Nephron (organoid): ENCODE measurements at regions not wholly inside any gene's neighbourhood (a gene's known extent, or its start where the extent isn't known, plus 50 kb on each side); places are given as distances from the start of the nearest gene placed in this dataset.

Source experiments
- H3K27ac Mint-ChIP-seq, 3 experiments: 2 replicates each; pipeline ENCODE4 v1.8.0; 2020; ENCODE audit warnings: mixed read lengths in 3 of 3, mild to moderate bottlenecking in 2 of 3, moderate library complexity in 1 of 3
- H3K27me3 Mint-ChIP-seq: 2 replicates; pipeline ENCODE4 v1.8.0; 2021; ENCODE audit warnings: low read depth, mild to moderate bottlenecking, moderate library complexity, mixed read lengths
- H3K36me3 Mint-ChIP-seq: 2 replicates; pipeline ENCODE4 v1.8.0; 2020; ENCODE audit warnings: low read depth, mixed read lengths
- H3K4me1 Mint-ChIP-seq: 2 replicates; pipeline ENCODE4 v1.8.0; 2020; ENCODE audit warnings: mixed read lengths
- H3K4me3 Mint-ChIP-seq, 3 experiments: 2 replicates each; pipeline ENCODE4 v1.8.0; 2020; ENCODE audit warnings: mild to moderate bottlenecking in 3 of 3, mixed read lengths in 3 of 3, moderate library complexity in 2 of 3
- H3K9me3 Mint-ChIP-seq: 2 replicates; pipeline ENCODE4 v1.8.0; 2020; ENCODE audit warnings: mixed read lengths
- TF ChIP-seq, protein P1 (sequence below), 3 experiments: fragments of 200-600 bp; sonication (generic); IDR thresholded peaks; one replicate each; pipeline ENCODE4 v1.5.0; 2021; ENCODE audit warnings: antibody characterized with exemption in 3 of 3; ENCODE audit not compliant: unreplicated experiment in 3 of 3

DNA sequence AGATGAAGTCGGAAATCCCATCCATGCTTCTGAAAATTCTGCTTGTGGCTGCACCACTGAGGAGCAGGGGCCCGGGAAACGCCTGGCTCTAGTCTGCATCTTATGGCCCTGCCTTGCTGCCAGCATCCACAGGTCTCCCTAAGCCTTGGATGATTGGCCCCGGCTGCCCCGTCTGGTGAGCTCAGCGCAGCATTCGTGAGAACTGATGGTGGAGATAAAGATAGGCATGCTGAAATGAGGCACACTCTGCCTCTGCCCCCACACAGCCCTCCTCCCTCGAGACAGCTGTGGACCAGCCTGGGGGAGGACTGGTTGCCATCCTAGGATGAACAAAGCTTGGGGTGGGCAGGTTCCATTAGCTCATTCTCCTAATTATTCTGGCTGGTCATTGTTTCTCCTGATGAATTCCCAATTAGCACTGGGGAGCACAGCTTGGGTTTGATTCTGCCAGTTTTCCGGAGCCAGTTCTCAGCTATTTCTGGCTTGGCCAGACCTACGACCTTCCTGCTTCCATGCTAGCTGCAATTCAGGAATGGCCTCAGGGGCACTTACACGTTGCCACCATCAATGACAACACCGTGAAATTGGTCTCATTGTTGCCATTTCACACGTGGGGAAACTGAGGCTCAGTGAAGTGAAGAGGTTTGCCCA is 62.8 kb upstream of the CPEB4 start:
- Mint-ChIP-seq H3K36me3 (peaks cover 5% of the 10 kb centered on the region), H3K4me1 (peaks cover 25% of the 10 kb centered on the region), H3K4me3 (no peak overlapping the region), H3K27ac (peak overlapping the region; percentile 89 to 95 (median 91)), H3K27me3 (no peaks in the 10 kb centered on the region), H3K9me3 (peaks cover 4% of the 10 kb centered on the region)
- TF ChIP-seq, protein P1, sequence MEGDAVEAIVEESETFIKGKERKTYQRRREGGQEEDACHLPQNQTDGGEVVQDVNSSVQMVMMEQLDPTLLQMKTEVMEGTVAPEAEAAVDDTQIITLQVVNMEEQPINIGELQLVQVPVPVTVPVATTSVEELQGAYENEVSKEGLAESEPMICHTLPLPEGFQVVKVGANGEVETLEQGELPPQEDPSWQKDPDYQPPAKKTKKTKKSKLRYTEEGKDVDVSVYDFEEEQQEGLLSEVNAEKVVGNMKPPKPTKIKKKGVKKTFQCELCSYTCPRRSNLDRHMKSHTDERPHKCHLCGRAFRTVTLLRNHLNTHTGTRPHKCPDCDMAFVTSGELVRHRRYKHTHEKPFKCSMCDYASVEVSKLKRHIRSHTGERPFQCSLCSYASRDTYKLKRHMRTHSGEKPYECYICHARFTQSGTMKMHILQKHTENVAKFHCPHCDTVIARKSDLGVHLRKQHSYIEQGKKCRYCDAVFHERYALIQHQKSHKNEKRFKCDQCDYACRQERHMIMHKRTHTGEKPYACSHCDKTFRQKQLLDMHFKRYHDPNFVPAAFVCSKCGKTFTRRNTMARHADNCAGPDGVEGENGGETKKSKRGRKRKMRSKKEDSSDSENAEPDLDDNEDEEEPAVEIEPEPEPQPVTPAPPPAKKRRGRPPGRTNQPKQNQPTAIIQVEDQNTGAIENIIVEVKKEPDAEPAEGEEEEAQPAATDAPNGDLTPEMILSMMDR (IDR thresholded peaks at IDR 0.05; ENCODE audit: unreplicated experiment in 3 of 3), result no peak

GRCh38 chr5:173826086-173826427 is 62.1 kb upstream of the CPEB4 start:
- H3K27ac Mint-ChIP-seq, result peak overlapping the region; percentile 75 to 95 (median 89)
- H3K27me3 Mint-ChIP-seq, result no peaks in the 10 kb centered on the region
- peaks cover 28% of the 10 kb centered on the region for H3K4me1 Mint-ChIP-seq
- H3K9me3 Mint-ChIP-seq, result peaks cover 4% of the 10 kb centered on the region
- TF ChIP-seq, protein P1 (IDR thresholded peaks at IDR 0.05; ENCODE audit: unreplicated experiment in 3 of 3), result no peak
- H3K4me3 Mint-ChIP-seq, result no peak overlapping the region
- H3K36me3 Mint-ChIP-seq, result peaks cover 5% of the 10 kb centered on the region

- H3K4me3 Mint-ChIP-seq, result no peak overlapping the region
- no peaks in the 10 kb centered on the region for H3K27me3 Mint-ChIP-seq
- H3K36me3 Mint-ChIP-seq, result peaks cover 5% of the 10 kb centered on the region
These were observed 61.5 kb upstream of the CPEB4 start for GRCh38 chr5:173826428-173827350.

GRCh38 chr5:173828952-173829351 is 59.2 kb upstream of the CPEB4 start:
- H3K36me3 Mint-ChIP-seq, result peaks cover 5% of the 10 kb centered on the region
- H3K27ac Mint-ChIP-seq, result peak overlapping the region; percentile 78 to 95 (median 93)
- H3K27me3 Mint-ChIP-seq, result no peaks in the 10 kb centered on the region
- peaks cover 4% of the 10 kb centered on the region for H3K9me3 Mint-ChIP-seq
- TF ChIP-seq, protein P1 (IDR thresholded peaks at IDR 0.05; ENCODE audit: unreplicated experiment in 3 of 3), result no peak
- peaks cover 42% of the 10 kb centered on the region for H3K4me1 Mint-ChIP-seq
- no peak overlapping the region for H3K4me3 Mint-ChIP-seq

More at GRCh38 chr5:173826428-173827350, 61.5 kb upstream of the CPEB4 start:
- Mint-ChIP-seq H3K4me1 (peaks cover 34% of the 10 kb centered on the region), H3K27ac (peak overlapping the region; percentile 75 to 95 (median 89)), H3K9me3 (peaks cover 4% of the 10 kb centered on the region)
- TF ChIP-seq, protein P1 (IDR thresholded peaks at IDR 0.05; ENCODE audit: unreplicated experiment in 3 of 3), result no peak

GRCh38 chr5:173829826-173830225 is 58.3 kb upstream of the CPEB4 start:
- H3K36me3 Mint-ChIP-seq, result peaks cover 5% of the 10 kb centered on the region
- peak overlapping the region; percentile 78 to 95 (median 93) for H3K27ac Mint-ChIP-seq
- H3K4me1 Mint-ChIP-seq, result peaks cover 41% of the 10 kb centered on the region
- H3K27me3 Mint-ChIP-seq, result no peaks in the 10 kb centered on the region
- H3K9me3 Mint-ChIP-seq, result peaks cover 4% of the 10 kb centered on the region
- TF ChIP-seq, protein P1 (IDR thresholded peaks at IDR 0.05; ENCODE audit: unreplicated experiment in 3 of 3), result no peak
- H3K4me3 Mint-ChIP-seq, result peak overlapping the region in 1 of 3 experiments; percentile 9
